Ishikawa (cell line): ENCODE measurements at regions not wholly inside any gene's neighbourhood (a gene's known extent, or its start where the extent isn't known, plus 50 kb on each side); places are given as distances from the start of the nearest gene placed in this dataset.

Source experiments
- CEBPB ChIP-seq: IDR thresholded peaks from 2 replicates; pipeline ENCODE4 v1.6.1; 2012
- CREB1 ChIP-seq: IDR thresholded peaks from 2 replicates; pipeline ENCODE4 v1.6.1; 2012; ENCODE audit warnings: low read depth
- EGR1 ChIP-seq: IDR thresholded peaks from 2 replicates; pipeline ENCODE4 v1.6.1; 2012
- EP300 ChIP-seq: IDR thresholded peaks from 2 replicates; pipeline ENCODE4 v1.6.1; 2012; ENCODE audit warnings: borderline replicate concordance
- FOXM1 ChIP-seq: IDR thresholded peaks from 2 replicates; pipeline ENCODE4 v1.6.1; 2012; ENCODE audit warnings: low read depth, borderline replicate concordance
- NFIC ChIP-seq: IDR thresholded peaks from 2 replicates; pipeline ENCODE4 v1.6.1; 2012
- RAD21 ChIP-seq: IDR thresholded peaks from 2 replicates; pipeline ENCODE4 v1.6.1; 2012; ENCODE audit warnings: low read depth
- REST ChIP-seq: IDR thresholded peaks from 2 replicates; pipeline ENCODE4 v1.6.1; 2012; ENCODE audit warnings: low read depth, mild to moderate bottlenecking
- TAF1 ChIP-seq: IDR thresholded peaks from 2 replicates; pipeline ENCODE4 v1.6.1; 2012; ENCODE audit warnings: low read depth, mild to moderate bottlenecking
- TCF12 ChIP-seq: IDR thresholded peaks from 2 replicates; pipeline ENCODE4 v1.6.1; 2012; ENCODE audit warnings: low read depth
- TEAD4 ChIP-seq: IDR thresholded peaks from 2 replicates; pipeline ENCODE4 v1.6.1; 2012
- YY1 ChIP-seq: IDR thresholded peaks from 2 replicates; pipeline ENCODE4 v1.6.1; 2012; ENCODE audit warnings: low read depth
- ZBTB7A ChIP-seq: IDR thresholded peaks from 2 replicates; pipeline ENCODE4 v1.6.1; 2012; ENCODE audit warnings: low read depth
- TF ChIP-seq, protein P1 (sequence below): IDR thresholded peaks from 2 replicates; pipeline ENCODE4 v1.6.1; 2012
- TF ChIP-seq, protein P2 (sequence below): IDR thresholded peaks from 2 replicates; pipeline ENCODE4 v1.6.1; 2012

- TF ChIP-seq TAF1 (no peak), ZBTB7A (no peak)
These were observed 201.6 kb upstream of the RGMA start for GRCh38 chr15:93290618-93290946.

DNA sequence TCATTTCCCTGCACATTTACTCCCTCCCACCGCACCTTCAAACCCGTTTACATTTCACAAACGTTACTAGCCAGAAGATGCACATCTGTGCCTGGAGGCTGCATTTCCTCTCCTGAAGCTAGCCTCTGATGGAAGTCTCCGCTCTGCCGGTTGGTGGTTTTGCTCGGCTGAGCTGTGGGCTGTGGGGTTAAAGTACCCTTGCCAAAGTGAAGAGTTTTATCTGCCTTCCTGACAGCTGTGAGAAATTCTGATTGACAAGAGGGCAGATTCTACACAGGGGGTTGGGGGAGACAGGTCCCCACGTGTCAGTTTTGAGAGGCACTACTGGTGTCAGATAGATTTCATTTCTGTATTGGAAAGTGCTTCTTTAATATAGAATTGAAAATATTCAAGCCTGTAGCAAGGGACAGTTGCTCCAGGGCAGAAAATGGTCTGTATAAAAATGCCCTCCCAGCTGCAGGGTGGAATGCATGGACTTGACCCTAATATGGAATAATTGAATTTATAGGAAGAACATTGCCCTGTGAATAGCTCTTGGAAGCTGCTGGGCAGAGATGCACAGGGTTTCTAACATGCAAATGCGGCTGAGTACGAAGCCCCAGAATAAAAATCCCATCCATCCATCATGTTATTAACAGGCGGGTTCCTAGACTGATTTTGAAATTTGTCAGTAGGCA, 201.1 kb upstream of the RGMA start:
- TF ChIP-seq RAD21 (no peak), NFIC (no peak), EGR1 (no peak), REST (no peak), EP300 (no peak), YY1 (no peak), CEBPB (no peak), TCF12 (no peak), TEAD4 (no peak), FOXM1 (no peak), TAF1 (no peak), ZBTB7A (no peak), CREB1 (no peak)
- TF ChIP-seq, protein P1, sequence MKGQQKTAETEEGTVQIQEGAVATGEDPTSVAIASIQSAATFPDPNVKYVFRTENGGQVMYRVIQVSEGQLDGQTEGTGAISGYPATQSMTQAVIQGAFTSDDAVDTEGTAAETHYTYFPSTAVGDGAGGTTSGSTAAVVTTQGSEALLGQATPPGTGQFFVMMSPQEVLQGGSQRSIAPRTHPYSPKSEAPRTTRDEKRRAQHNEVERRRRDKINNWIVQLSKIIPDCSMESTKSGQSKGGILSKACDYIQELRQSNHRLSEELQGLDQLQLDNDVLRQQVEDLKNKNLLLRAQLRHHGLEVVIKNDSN: no peak
- TF ChIP-seq, protein P2, sequence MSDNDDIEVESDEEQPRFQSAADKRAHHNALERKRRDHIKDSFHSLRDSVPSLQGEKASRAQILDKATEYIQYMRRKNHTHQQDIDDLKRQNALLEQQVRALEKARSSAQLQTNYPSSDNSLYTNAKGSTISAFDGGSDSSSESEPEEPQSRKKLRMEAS: no peak

- no peak for TF ChIP-seq YY1
- TF ChIP-seq NFIC: no peak
- TF ChIP-seq TAF1: no peak
- TF ChIP-seq, protein P2: no peak
- no peak for TF ChIP-seq REST
- TF ChIP-seq RAD21: no peak
- no peak for TF ChIP-seq CREB1
- no peak for TF ChIP-seq TEAD4
- TF ChIP-seq EP300: no peak
- no peak for TF ChIP-seq ZBTB7A
- TF ChIP-seq, protein P1: no peak
- TF ChIP-seq TCF12: no peak
- TF ChIP-seq EGR1: no peak
- TF ChIP-seq CEBPB: no peak
- TF ChIP-seq FOXM1: no peak
These were observed 199.8 kb upstream of the RGMA start for GRCh38 chr15:93288728-93289294.

- TF ChIP-seq, protein P2: no peak
- no peak for TF ChIP-seq CREB1
These were observed 197.4 kb upstream of the RGMA start for GRCh38 chr15:93286446-93286845.

- TF ChIP-seq, protein P2: no peak
- TF ChIP-seq YY1 (no peak), TCF12 (no peak), TAF1 (no peak), ZBTB7A (no peak), RAD21 (no peak), TEAD4 (no peak), FOXM1 (no peak), CEBPB (no peak), EP300 (no peak), REST (no peak), EGR1 (no peak), CREB1 (no peak), NFIC (no peak)
- TF ChIP-seq, protein P1: no peak
These were observed 194.8 kb upstream of the RGMA start for GRCh38 chr15:93283854-93284253.
